HG03442 (cell line): ENCODE measurements at regions not wholly inside any gene's neighbourhood (a gene's known extent, or its start where the extent isn't known, plus 50 kb on each side); places are given as distances from the start of the nearest gene placed in this dataset.

ENCODE experiments used
- ATAC-seq: cut with Tn5 transposase; IDR thresholded peaks from one replicate; pipeline ENCODE4 v1.9.1; 2021; ENCODE audit warnings: mild to moderate bottlenecking, moderate library complexity; ENCODE audit not compliant: unreplicated experiment

DNA sequence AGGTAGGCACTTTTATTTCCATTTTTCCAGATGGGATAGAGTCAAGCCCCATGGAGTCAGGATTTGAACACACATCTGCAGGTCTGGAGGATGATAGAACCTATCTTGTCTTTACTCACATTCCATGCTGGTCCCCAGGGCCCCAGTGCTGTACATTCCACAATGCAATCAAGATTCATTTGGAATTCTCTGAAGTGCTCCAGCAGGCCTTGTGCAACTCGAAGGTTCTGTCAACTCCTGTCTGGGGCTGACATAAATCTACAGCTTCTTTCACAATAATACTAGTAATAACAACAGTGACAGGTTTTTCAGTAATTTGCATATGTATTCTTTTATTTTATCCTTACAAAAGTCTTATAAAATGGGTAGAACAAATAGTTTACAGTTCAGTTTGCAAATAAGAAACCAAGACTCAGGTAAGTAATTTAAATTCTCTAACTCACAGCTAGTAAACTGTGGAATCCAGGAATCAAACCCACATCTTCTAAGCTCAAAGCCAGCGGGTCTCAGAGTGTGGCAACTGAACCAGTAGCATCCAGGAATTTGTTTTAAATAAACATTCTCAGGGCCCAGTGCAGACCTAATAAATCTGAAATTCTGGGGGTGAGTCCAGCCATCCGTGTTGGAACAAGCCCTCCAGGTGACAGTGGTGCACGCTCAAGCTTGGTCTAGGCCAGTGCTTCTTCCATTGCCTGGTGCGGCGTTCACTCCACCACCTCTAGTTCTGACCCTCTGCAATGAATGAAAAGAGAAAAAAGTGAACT, 137.0 kb upstream of the TNFAIP3 start:
- no peak for ATAC-seq

GRCh38 chr6:137731600-137731959, 135.5 kb upstream of the TNFAIP3 start:
- ATAC-seq, result no peak

GRCh38 chr6:137731960-137732616, 135.0 kb upstream of the TNFAIP3 start:
- ATAC-seq, result no peak

DNA sequence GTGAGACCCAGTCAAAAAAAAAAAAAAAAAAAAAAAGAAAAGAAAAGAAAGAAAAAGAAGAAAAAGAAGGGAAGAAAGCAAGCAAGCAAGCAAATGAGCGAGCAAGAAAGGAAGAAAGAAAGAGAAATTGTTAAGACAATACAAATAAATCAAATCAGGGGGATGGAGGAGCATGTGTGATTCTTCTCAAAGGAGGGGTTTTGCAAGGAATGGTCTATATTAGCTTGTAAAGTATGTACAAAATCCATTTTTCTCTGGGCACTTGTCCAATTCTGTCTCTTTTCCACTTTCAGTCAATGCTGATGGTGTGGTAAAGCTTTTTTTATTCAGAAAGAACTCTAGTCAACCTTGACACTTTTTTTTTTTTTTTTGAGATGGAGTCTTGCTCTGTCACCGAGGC, 133.7 kb upstream of the TNFAIP3 start:
- ATAC-seq, result no peak

GRCh38 chr6:137734005-137734874, 132.8 kb upstream of the TNFAIP3 start:
- no peak for ATAC-seq

GRCh38 chr6:137734875-137735182, 132.2 kb upstream of the TNFAIP3 start:
- ATAC-seq, result no peak

DNA sequence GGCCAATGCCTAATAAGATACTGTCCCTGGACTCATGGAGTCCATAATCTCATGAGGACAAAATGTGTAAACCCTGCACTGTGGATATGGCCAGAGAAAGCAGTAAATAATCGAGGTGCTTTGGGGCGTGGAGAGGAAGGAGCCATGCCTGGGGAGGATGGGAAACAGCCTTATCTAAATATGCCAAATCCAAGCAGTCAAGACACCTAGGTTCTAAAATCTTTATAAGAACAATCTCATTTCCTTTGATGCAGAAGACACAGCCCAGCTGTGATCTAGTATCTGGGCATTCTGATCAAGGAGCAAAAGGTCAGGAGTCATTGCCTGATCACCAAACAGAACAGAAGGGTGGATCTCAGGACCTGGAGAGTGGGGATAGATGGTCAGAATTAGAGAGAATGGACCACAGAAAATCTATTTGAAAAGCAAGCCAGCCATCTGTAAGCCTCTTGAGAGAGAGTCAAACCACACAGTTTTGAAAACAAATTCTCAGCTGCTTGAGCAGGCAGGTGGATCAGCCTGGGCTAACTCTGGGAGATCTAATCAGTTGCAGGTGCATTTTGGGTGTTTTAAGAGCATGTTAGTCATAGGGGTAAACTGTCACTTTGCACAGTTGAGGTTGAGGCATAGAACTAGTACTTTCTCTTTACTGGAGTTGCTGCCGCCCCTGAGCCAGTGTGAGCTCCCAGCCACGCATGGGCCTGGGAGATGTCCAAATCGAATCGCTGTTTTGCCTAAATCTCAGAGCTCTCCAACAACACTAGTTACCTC, 130.8 kb upstream of the TNFAIP3 start:
- ATAC-seq, result peak; percentile 73

DNA sequence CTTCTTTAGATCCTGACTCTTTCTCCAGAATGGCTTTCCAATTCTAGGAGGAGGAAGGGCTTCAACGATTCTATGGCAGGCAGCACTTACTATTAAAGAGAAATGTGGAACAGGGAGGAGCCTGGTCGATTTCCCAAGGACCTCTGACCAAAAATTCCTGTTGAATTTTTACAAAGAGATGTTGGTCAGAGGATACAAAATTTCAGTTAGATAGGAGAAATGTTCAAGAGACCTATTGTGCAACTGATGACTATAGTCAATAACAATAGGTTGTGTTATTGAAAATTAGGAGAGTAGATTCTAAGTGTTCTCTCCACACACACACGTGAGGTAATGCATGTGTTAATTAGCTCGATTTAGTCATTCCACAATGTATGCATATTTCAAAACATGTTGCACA, 130.1 kb upstream of the TNFAIP3 start:
- ATAC-seq, result no peak

- no peak for ATAC-seq
These were observed 129.0 kb upstream of the TNFAIP3 start for GRCh38 chr6:137737836-137738596.

DNA sequence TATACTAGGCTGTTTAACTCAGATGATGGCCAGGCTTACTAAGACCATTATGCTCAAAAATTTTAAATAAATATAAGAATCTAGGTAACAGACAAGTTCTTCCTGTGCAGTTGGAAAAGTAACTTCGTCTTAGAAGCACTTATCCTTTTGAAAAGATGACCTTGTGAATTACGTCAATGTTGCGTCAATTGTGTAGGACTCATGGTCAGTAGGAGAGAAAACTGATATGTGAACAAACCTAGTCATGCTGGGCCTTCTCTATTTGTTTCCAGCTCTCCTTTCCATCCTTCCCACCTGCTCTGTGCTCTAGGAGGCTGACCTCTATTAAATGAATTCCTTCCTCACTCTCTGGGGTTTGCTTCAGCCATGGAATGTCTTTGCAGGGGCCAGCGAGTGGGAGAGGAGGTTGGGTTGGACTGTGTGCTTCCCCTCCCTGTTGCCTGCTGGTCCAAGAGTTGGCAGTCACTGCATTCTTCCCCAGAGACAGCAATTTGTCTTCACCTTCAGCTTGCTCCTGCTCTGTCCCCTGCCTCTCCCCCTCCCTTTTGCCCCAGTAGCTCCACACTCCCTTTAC, 128.0 kb upstream of the TNFAIP3 start:
- ATAC-seq, result no peak

- ATAC-seq, result no peak
These were observed 127.5 kb upstream of the TNFAIP3 start for GRCh38 chr6:137739544-137739943.

DNA sequence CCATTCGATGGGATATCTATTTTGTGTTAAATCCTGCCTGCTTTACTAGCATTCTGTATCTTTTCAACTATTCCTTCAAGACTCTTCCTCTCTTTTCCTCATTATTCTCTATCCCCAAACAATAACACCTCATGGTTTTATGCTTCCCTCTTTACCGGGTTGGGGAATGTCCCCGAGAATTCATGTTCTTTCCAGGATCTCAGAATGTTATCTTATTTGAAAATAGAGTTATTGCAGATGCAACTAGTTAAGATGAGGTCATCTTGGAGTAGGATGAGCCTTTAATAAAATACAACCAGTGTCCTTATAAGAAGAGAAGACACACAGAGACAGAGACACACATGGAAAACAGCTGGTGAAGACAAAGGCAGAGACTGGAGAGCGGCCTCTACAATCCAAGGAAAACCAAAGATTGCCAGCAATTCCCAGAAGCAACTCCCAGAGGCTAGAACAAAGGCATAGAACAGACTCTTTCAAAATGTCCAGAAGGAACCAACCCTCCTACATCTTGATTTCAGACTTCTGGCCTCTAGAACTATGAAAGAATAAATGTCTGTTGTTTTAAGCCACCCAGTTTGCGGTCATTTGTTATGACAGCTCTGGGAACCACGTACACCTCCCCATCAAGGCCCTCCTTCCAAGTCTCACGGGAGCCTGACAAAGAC, 126.8 kb upstream of the TNFAIP3 start:
- ATAC-seq, result no peak

DNA sequence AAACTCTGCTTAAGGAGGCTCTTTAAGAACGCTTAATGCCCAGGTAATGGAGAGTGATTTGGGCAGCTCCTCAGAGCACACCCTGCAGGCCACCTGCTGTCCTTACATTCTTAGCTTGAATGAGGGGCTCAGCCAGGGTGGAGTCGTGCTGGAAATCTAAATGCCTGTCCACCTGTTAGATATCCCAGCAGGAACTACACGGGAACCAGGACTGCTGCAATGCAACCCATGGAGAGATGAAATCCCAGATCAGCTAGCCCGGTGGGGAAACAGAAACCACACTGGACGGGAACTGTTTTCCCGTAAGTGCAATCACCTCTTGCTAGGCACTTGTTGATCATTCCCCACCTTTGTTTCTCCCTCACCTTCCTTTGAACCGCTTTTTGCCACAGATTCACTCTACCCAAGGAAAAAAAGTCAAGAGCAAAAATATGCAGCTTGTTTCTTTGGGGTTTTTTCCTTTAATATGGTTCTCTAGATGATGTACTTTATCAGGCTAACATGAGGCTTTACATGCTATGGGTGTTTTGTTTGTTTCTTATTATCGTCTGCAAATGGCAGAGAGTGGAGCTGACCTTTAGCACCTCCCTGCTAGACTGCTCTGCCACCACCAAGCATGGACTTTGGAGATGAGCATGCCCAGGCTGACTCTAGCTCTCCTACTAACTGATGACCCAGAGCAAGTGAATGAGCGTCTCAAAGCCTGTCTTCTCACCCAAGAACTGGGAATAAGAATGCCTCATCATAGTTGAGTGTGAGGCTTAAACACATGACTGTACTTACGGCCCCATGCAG, 125.9 kb upstream of the TNFAIP3 start:
- ATAC-seq, result no peak

DNA sequence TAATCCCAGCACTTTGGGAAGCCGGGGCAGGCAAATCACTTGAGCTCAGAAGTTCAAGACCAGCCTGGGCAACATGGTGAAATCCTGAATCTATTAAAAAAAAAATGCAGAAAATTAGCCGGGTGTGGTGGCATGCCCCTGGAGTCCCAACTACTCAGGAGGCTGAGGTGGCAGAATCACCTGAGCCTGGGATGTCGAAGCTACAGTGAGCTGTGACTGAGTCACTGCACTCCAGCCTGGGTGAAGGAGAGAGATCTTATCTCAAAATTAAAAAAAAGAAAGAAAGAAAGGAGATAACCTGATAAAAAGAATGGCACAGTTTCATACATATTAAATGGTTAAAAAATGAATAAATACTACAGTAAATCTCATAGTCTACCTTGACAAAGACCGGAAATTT, 123.6 kb upstream of the TNFAIP3 start:
- no peak for ATAC-seq

DNA sequence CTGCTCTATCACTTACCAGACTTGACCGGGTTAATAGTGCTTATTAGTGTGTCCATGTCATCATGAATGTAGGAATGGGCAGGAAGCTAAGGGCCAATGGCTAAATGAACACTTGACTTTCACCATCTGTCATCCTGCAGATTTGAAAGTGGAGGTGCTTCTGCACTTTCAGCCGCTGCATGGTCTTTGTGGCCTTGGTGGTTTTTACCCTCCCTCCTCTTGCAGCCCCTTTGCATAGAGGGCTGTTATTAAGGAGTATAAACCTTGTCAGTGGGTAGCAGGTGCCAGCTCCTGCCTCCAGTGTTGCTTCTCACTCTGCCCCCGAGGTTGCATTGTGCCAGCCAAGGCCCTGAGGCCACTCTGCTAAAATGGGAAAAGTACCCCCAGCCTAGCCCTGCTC, 122.2 kb upstream of the TNFAIP3 start:
- ATAC-seq, result peak; percentile 61

- no peak for ATAC-seq
These were observed 121.7 kb upstream of the TNFAIP3 start for GRCh38 chr6:137745321-137745720.

GRCh38 chr6:137746264-137746663, 120.8 kb upstream of the TNFAIP3 start:
- ATAC-seq, result peak; percentile 46

GRCh38 chr6:137749696-137750211, 117.3 kb upstream of the TNFAIP3 start:
- ATAC-seq, result no peak

- no peak for ATAC-seq
These were observed 116.8 kb upstream of the TNFAIP3 start for GRCh38 chr6:137750297-137750696.
